D721Med (cell line): ENCODE measurements at regions not wholly inside any gene's neighbourhood (a gene's known extent, or its start where the extent isn't known, plus 50 kb on each side); places are given as distances from the start of the nearest gene placed in this dataset.

Experiments used
- DNase-seq: peaks from one replicate; pipeline ENCODE4 v3.0.0; 2011; ENCODE audit warnings: low spot score; ENCODE audit not compliant: insufficient read length
- FAIRE-seq: peaks from 2 replicates; lab custom pipeline; 2011; peaks lifted over from hg19 to GRCh38; lab: Jason Lieb, UNC
- TF ChIP-seq, protein P1 (sequence below): IDR thresholded peaks from 2 replicates; pipeline ENCODE4 v1.5.1; 2012; ENCODE audit warnings: mild to moderate bottlenecking, control low read depth; ENCODE audit not compliant: insufficient read depth; ENCODE audit errors: missing control alignments

DNA sequence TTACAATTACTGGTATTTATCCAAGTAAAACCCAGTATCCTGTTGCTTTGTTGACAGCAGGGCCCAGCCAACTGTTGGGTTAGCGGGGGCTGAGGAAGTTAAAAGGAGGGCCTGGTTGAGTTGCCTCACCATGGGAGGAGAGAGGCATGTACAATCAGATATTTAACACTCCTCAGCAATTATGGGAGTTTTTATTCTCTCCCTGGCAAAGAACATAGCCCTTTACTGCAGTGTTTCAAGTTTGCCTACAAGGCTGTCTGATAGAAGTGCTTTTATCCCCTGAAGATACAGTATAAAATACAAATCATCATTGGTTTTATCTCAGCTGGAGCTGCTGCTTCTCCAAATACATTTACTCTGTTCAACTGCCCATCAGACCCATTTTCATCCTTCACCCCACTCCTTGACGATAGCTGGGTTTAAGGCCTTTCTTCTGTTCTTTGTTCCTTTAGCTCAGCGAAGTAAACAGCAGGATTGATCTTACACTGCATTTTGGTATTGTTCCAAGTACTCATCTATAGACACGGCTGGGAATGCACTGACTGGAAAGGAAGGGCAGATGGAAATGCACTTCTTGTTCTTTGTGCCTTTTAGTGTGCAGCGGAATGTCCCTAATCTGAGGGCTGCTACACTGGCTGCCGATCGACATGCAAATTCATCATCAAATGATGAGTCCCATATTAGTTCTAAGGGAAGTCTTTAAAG is 402.5 kb upstream of the SPRED2 start:
- no peak for DNase-seq
- FAIRE-seq = no peak
- TF ChIP-seq, protein P1, sequence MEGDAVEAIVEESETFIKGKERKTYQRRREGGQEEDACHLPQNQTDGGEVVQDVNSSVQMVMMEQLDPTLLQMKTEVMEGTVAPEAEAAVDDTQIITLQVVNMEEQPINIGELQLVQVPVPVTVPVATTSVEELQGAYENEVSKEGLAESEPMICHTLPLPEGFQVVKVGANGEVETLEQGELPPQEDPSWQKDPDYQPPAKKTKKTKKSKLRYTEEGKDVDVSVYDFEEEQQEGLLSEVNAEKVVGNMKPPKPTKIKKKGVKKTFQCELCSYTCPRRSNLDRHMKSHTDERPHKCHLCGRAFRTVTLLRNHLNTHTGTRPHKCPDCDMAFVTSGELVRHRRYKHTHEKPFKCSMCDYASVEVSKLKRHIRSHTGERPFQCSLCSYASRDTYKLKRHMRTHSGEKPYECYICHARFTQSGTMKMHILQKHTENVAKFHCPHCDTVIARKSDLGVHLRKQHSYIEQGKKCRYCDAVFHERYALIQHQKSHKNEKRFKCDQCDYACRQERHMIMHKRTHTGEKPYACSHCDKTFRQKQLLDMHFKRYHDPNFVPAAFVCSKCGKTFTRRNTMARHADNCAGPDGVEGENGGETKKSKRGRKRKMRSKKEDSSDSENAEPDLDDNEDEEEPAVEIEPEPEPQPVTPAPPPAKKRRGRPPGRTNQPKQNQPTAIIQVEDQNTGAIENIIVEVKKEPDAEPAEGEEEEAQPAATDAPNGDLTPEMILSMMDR = no peak

DNA sequence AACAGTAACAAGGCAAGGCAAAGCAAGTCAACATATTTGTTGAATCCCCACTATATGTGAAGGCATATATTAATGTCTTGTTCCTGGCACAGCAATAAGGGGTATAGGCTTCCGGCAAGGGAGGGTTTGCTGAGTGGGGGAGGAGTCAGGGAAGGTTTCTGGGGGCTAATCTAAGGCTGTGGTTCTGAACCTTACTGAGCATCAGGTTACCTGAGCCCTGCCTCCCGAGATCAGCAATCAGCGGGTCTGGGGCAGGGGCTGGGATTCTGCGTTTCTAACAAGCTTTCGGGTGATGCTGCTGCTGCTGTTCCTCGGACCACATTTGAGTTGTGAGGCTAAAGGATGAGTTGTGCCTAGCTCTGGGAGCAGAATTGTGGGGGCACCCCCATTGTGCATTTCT is 401.7 kb upstream of the SPRED2 start:
- no peak for FAIRE-seq
- no peak for DNase-seq
- TF ChIP-seq, protein P1 = no peak

DNA sequence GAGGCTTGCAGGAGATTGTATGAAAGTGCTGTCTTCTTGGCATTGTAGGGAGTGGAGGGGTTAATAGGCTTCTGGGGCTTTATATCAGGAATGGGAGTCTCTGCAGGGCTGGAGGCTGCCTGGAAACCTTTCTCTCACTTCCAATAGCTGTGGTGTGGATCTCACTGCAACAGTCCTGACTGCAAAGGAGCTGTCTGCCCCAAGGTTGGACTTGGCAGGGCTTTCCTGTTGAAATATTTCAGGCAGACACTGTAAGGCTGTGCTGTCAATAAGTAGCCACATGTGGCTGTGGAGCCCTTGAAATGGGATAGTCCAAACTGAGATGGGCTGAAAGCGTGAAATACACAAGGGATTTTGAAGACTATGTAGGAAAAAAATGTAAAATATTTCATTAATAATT is 399.1 kb upstream of the SPRED2 start:
- TF ChIP-seq, protein P1 = no peak
- FAIRE-seq (no peak), DNase-seq (no peak)

DNA sequence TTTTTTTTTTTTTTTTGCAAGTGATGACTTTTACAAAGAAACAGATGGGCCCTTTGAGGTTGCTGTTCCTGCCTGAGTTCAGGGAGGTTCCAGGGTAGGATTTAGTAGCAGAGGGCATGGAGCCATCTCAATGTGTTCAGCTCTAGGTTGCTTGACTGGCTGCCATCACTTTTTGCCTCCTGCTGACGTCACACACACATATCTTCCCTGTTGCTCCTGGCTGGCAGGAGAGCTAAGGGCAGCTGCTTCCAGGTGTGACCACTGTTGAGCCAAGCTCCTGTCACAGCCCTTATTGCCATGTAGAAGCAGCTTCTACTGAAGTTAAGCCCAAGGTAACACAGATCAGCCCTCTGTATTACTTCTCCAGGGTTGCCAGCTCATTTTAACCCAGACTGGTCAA is 394.2 kb upstream of the SPRED2 start:
- DNase-seq (no peak), FAIRE-seq (no peak)
- TF ChIP-seq, protein P1 = no peak

DNA sequence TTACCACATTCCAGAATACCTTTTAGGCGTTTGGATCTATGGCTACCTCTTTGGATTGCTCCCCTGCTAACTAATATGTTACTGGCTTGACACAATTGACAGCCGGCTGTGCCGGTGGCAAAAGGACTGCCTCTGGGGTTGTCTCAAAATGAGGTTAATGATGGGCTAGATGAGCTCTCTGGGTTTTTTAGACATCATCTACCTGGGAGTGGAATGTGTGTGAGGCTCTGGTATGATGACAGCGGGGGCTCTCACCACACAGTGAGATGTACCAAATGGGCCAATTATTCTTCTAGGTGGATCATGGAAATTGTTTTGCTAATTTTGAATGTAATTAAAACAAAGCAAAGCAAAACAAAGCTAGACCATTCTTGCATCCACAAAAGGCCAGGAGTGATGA is 391.1 kb upstream of the SPRED2 start:
- TF ChIP-seq, protein P1 = no peak
- FAIRE-seq (no peak), DNase-seq (no peak)

DNA sequence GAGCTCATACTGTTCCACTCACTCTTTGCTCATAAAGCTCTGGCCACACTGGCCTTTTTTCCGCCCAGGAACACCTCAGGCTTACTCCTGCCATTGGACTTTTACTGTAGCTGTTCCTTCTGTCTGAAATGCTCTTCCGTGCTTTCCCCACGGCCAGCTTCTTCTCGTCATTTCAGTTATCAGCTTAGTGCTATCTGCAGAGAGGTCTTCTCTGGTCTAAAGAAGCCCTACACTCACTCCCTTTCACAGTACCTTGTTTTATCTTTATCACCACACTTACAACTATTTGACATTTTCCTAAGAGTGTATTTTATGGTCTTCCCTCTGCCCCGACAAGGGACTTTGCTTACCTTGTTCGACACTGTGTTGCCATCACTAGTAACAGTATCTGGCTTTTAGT is 388.1 kb upstream of the SPRED2 start:
- no peak for DNase-seq
- no peak for FAIRE-seq
- TF ChIP-seq, protein P1 = no peak

DNA sequence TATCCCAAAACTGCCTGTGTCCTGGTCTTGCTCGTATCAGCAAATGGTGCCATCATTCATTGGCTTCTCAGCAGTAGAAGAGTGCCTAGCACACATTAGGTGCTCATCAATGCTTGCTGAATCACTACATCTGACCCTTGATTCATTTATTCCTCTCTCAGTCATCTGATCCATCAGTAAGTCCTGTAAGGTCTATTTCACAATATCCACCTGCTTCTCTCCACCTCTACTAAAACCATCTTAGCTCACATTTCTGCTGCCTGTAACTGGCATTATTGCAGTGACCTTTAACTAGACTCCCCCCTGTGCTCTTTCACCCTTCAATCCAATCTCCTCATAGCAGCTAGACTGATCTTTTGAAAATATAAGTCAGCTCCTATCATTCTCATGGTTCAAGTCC is 387.6 kb upstream of the SPRED2 start:
- no peak for FAIRE-seq
- no peak for DNase-seq
- TF ChIP-seq, protein P1 = no peak
